ENCODE measurements at regions not wholly inside any gene's neighbourhood (a gene's known extent, or its start where the extent isn't known, plus 50 kb on each side); places are given as distances from the start of the nearest gene placed in this dataset.
"Not testable (repeated sequence)": the region's sequence is repeated elsewhere in the genome, so short reads cannot be mapped to it uniquely, and the experiment has no call there.

- H3K36me3 ChIP-seq (ENCODE audit: low read depth, missing control alignments); H3K27ac ChIP-seq; H3K4me3 ChIP-seq; intact Hi-C loops (cut with DNase I; ENCODE audit: low total_unique reads); DNase-seq; H3K27me3 ChIP-seq; H3K9me3 ChIP-seq: not testable (repeated sequence)
- peaks cover 19% of the 10 kb centered on the region for H3K4me1 ChIP-seq
- 35 to 45% methylated on average over 3 of the region's 3 CpGs for WGBS, 2 donors
These were observed 53.3 kb upstream of the ARL4D start for GRCh38 chr17:43345515-43345914.

DNA sequence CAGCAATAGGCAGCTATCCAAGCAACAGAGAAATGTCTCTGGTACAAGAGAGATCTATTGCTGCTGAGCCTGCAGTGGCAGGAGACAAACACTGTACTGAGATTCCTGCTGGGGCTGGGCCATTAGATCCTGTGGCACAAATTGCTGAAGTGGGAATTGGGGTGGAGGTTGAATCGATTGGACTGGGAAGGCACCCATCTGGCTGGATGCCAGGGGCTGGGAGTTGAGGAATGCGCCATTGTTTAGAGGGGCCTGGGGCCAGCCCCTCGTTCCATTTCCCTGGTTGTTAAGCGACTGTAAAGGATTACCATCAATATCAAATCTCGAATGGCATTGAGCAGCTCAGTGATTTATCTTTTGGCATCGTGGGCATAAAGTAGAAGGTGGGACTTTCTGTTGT is 54.1 kb upstream of the ARL4D start:
- TF ChIP-seq CTCF (IDR thresholded peaks at IDR 0.05) = no peak
- H3K4me3 ChIP-seq = no peak overlapping the region
- H3K27ac ChIP-seq = no peak overlapping the region
- H3K27me3 ChIP-seq = no peaks in the 10 kb centered on the region
- H3K36me3 ChIP-seq (ENCODE audit: low read depth, missing control alignments) = no peaks in the 10 kb centered on the region
- H3K4me1 ChIP-seq = peaks cover 19% of the 10 kb centered on the region
- intact Hi-C loops (cut with DNase I; ENCODE audit: low total_unique reads) = no loop called here
- peaks cover 7% of the 10 kb centered on the region for H3K9me3 ChIP-seq
- no peak for DNase-seq
- 55 to 58% methylated on average over 6 of the region's 6 CpGs for WGBS, 2 donors

- no peak for TF ChIP-seq POLR2A (IDR thresholded peaks at IDR 0.05)
- no peak for TF ChIP-seq CTCF (IDR thresholded peaks at IDR 0.05)
- H3K4me3 ChIP-seq = no peak overlapping the region
- peaks cover 19% of the 10 kb centered on the region for H3K4me1 ChIP-seq
- no peaks in the 10 kb centered on the region for H3K27me3 ChIP-seq
- no peak overlapping the region for H3K27ac ChIP-seq
- H3K9me3 ChIP-seq = no peaks in the 10 kb centered on the region
- no peak for DNase-seq
- H3K36me3 ChIP-seq (ENCODE audit: low read depth, missing control alignments) = no peaks in the 10 kb centered on the region
- WGBS, 2 donors = 15 to 31% methylated on average over 5 of the region's 5 CpGs
- intact Hi-C loops (cut with DNase I; ENCODE audit: low total_unique reads) = no loop called here
These were observed 56.3 kb upstream of the ARL4D start for GRCh38 chr17:43342589-43342890.

DNA sequence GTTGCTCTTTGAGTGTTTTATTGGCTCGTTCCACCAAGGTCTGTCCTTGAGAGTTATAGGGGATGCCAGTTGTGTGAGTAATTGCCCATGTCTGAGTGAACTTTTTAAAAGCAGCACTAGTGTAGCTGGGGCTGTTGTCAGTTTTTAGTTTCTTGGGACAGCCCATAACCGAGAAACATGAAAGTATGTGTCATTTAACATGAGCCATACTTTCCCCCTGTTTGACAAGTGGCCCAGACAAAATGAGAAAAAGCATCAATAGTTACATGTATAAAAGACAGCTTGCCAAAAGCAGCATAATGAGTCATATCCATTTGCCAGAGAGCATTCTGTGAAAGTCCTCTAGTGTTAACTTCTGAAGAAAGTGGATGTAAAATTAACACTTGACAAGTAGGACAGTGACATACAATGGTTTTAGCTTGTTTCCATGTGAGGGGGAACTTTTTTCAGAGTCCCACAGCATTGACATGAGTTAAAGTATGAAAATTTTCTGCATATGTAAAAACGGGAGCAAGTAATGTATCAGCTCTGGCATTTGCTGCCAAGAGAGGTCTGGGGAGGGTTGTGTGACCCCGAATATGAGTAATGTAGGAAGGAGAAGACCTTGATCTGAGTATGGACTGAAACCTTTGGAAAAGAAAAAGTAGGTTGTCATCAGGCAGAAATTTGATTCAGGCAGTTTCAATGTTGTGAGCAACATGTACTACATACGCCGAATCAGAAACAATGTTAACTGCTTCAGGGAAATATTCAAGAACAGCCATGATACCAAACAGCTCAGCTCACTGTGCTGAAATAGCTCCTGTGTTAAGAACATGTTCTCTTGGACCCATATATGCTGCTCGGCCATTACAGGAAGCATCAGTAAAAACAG is 56.8 kb upstream of the ARL4D start:
- no peak for TF ChIP-seq CTCF (IDR thresholded peaks at IDR 0.05)
- intact Hi-C loops (cut with DNase I; ENCODE audit: low total_unique reads) = no loop called here
- H3K4me1 ChIP-seq = peaks cover 19% of the 10 kb centered on the region
- 13 to 24% methylated on average over 7 of the region's 7 CpGs for WGBS, 2 donors
- no peak overlapping the region for H3K4me3 ChIP-seq
- no peak for DNase-seq
- no peak overlapping the region for H3K27ac ChIP-seq
- H3K36me3 ChIP-seq (ENCODE audit: low read depth, missing control alignments) = no peaks in the 10 kb centered on the region
- H3K9me3 ChIP-seq = no peaks in the 10 kb centered on the region
- H3K27me3 ChIP-seq = no peaks in the 10 kb centered on the region

- H3K4me3 ChIP-seq = no peak overlapping the region
- intact Hi-C loops (cut with DNase I; ENCODE audit: low total_unique reads) = no loop called here
- no peaks in the 10 kb centered on the region for H3K9me3 ChIP-seq
- no peaks in the 10 kb centered on the region for H3K36me3 ChIP-seq (ENCODE audit: low read depth, missing control alignments)
- peaks cover 19% of the 10 kb centered on the region for H3K4me1 ChIP-seq
- 48% methylated on average over 11 of the region's 11 CpGs for WGBS, 2 donors
- TF ChIP-seq POLR2A (IDR thresholded peaks at IDR 0.05) (no peak), CTCF (IDR thresholded peaks at IDR 0.05) (peak; percentile 24 to 54 (median 41))
- H3K27ac ChIP-seq = no peak overlapping the region
- DNase-seq = peak; percentile 89
- H3K27me3 ChIP-seq = no peaks in the 10 kb centered on the region
These were observed 59.8 kb upstream of the ARL4D start for GRCh38 chr17:43338886-43339516.

Data from testis (tissue), 2 donors.